Posterior cingulate gyrus (tissue), 11 donors: ENCODE measurements at regions not wholly inside any gene's neighbourhood (a gene's known extent, or its start where the extent isn't known, plus 50 kb on each side); places are given as distances from the start of the nearest gene placed in this dataset.
"Not testable (repeated sequence)": the region's sequence is repeated elsewhere in the genome, so short reads cannot be mapped to it uniquely, and the experiment has no call there.

Experiments
- DNase-seq, 10 donors: peaks; one replicate each; pipeline versions ENCODE4 v3.0.0 to v3.0.0-alpha.2; 2020 to 2021; ENCODE audit warnings: mixed read lengths in 3 of 10
- intact Hi-C: fragments of 100-400 bp; cut with DNase I; formaldehyde crosslinking; loops from one replicate; pipeline ENCODE4 v1.15.1; 2023

- no peak for DNase-seq
- intact Hi-C loops = no loop called here
Observed at GRCh38 chr3:102887431-102887830, 452.6 kb downstream of the ZPLD1 start.

GRCh38 chr3:102896851-102897621, 462.2 kb downstream of the ZPLD1 start:
- no peak for DNase-seq
- intact Hi-C loops = no loop called here

- intact Hi-C loops = no loop called here
- DNase-seq = peak in 1 of 10 donors; percentile 56
Observed at GRCh38 chr3:102904629-102905028, 469.8 kb downstream of the ZPLD1 start.

- no peak for DNase-seq
- intact Hi-C loops = no loop called here
Observed at GRCh38 chr3:102905811-102906210, 471.0 kb downstream of the ZPLD1 start.

- DNase-seq = no peak
- intact Hi-C loops = no loop called here
Observed at GRCh38 chr3:102906818-102907217, 472.0 kb downstream of the ZPLD1 start.

GRCh38 chr3:102909904-102910303, 475.1 kb downstream of the ZPLD1 start:
- DNase-seq = no peak
- intact Hi-C loops = no loop called here

GRCh38 chr3:102916532-102916931, 481.7 kb downstream of the ZPLD1 start:
- DNase-seq = no peak
- intact Hi-C loops = no loop called here

- intact Hi-C loops = no loop called here
- no peak for DNase-seq
Observed at GRCh38 chr3:102926618-102927017, 491.8 kb downstream of the ZPLD1 start.

GRCh38 chr3:102933377-102933776, 498.6 kb downstream of the ZPLD1 start:
- intact Hi-C loops = no loop called here
- no peak for DNase-seq

- intact Hi-C loops = no loop called here
- DNase-seq = no peak
Observed at GRCh38 chr3:102936511-102937045, 501.8 kb downstream of the ZPLD1 start.

GRCh38 chr3:102941786-102942185, 507.0 kb downstream of the ZPLD1 start:
- intact Hi-C loops = no loop called here
- no peak for DNase-seq

GRCh38 chr3:102946445-102946844, 511.6 kb downstream of the ZPLD1 start:
- intact Hi-C loops = not testable (repeated sequence)
- peak in 2 of 10 donors; percentile 37 to 44 for DNase-seq

- intact Hi-C loops = no loop called here
- DNase-seq = no peak
Observed at GRCh38 chr3:102972350-102972749, 537.5 kb downstream of the ZPLD1 start.

- no peak for DNase-seq
- intact Hi-C loops = no loop called here
Observed at GRCh38 chr3:102974333-102974732, 539.5 kb downstream of the ZPLD1 start.

GRCh38 chr3:102979191-102979590, 544.4 kb downstream of the ZPLD1 start:
- intact Hi-C loops = no loop called here
- no peak for DNase-seq

GRCh38 chr3:102979682-102980354, 545.0 kb downstream of the ZPLD1 start:
- intact Hi-C loops = no loop called here
- no peak for DNase-seq

- DNase-seq = no peak
- intact Hi-C loops = no loop called here
Observed at GRCh38 chr3:102980355-102980696, 545.5 kb downstream of the ZPLD1 start.

GRCh38 chr3:103002425-103003176, 567.8 kb downstream of the ZPLD1 start:
- DNase-seq = no peak
- intact Hi-C loops = no loop called here

GRCh38 chr3:103006526-103007183, 571.8 kb downstream of the ZPLD1 start:
- no peak for DNase-seq
- intact Hi-C loops = no loop called here

GRCh38 chr3:103009609-103010008, 574.8 kb downstream of the ZPLD1 start:
- intact Hi-C loops = no loop called here

GRCh38 chr3:103025880-103026279, 591.1 kb downstream of the ZPLD1 start:
- intact Hi-C loops = no loop called here
- DNase-seq = no peak

More at GRCh38 chr3:103009609-103010008, 574.8 kb downstream of the ZPLD1 start:
- DNase-seq = no peak
